ENCODE measurements at regions not wholly inside any gene's neighbourhood (a gene's known extent, or its start where the extent isn't known, plus 50 kb on each side); places are given as distances from the start of the nearest gene placed in this dataset.

GRCh38 chr2:160838691-160839090 lies 321.5 kb upstream of the TANK start:
- TF ChIP-seq MAZ (IDR thresholded peaks at IDR 0.05; ENCODE audit: borderline replicate concordance, low read depth, low read length), result no peak
- TF ChIP-seq JUN (IDR thresholded peaks at IDR 0.05), result no peak
- TF ChIP-seq POLR2A (IDR thresholded peaks at IDR 0.05; ENCODE audit: low read length), result no peak
- TF ChIP-seq CTCF (IDR thresholded peaks at IDR 0.05), result no peak
- TF ChIP-seq EHMT2 (IDR thresholded peaks at IDR 0.05; ENCODE audit: low read depth), result no peak
